HG03280 (cell line): ENCODE measurements at regions not wholly inside any gene's neighbourhood (a gene's known extent, or its start where the extent isn't known, plus 50 kb on each side); places are given as distances from the start of the nearest gene placed in this dataset.
"Not testable (repeated sequence)": the region's sequence is repeated elsewhere in the genome, so short reads cannot be mapped to it uniquely, and the experiment has no call there.

Experiments
- ATAC-seq: cut with Tn5 transposase; IDR thresholded peaks from one replicate; pipeline ENCODE4 v1.9.1; 2021; ENCODE audit warnings: mild to moderate bottlenecking, moderate library complexity; ENCODE audit not compliant: unreplicated experiment

DNA sequence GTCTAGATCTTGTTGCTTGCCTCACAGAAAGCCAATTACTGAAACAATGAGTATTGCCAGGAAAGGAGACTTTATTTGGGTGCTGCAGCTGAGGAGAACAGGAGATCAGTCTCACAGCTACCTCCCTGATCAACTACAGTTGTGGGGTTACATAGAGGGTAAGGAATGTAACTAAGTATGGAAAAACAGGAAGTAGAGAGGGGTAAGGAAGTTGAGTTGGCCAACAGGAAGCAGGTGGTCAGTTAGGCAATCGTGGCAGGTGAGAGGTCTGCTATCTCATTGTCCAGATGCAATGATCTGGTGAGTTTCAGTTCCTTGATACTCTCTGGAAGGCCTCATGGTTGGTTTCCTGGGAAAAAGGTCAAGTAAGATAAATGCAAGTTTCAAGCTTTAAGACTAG, 333.1 kb upstream of the GOT2 start:
- no peak for ATAC-seq

DNA sequence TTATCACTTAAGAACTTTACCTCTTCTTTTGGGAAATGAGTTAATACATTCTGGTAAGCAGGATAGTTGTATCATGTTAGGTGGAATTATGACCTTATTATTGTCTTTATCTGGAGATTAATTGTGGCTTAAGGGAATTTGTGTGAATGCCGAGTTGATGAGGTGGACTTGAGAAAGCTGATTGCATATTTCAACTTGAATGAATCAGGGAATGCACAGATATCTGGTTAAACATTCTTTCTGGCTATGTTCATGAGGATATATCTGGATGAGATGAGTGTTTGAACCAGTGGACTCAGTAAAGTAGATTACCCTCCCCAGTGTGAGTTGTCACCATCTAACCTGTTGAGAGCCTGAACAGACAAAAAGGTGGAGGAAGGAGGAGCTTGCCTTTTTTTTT, 326.1 kb upstream of the GOT2 start:
- ATAC-seq = no peak

GRCh38 chr16:59058250-59058649, 324.1 kb upstream of the GOT2 start:
- no peak for ATAC-seq

DNA sequence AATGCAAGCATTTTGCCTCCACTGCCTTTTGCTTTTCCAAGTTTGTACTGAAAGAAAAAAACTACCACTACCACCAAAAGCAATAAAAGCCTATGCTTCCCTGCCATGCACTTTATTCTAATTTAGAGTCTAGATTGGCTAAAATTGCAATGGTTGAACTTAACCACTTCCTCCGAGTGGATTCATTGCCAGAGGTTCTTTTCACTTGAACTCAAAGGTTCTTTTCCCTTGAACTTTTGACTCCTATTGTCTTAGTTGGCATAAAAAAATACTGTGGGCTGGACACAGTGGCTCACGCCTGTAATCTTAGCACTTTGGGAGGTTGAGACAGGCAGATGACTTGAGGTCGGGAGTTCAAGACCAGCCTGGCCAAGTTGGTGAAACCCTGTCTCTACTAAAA, 319.8 kb upstream of the GOT2 start:
- no peak for ATAC-seq

DNA sequence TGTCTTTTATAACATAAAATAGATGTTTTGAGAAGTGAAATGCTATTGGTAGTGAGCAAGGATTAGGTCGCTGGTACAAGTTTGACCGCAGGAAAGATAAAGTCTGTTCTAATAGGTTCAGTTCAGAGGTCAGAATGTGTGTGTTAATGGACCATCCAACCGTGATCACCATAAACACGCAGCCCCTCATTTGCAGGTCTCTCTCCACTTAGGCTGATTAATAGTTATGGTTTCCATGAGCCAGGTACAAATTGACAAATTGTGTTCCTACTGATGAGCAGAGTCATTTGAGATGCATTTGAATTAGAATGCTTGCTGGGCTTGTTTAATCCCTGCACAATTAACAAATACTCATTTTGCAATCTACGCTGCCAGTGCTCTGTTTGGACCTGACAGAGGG, 318.1 kb upstream of the GOT2 start:
- ATAC-seq = no peak

GRCh38 chr16:59048876-59049275, 314.8 kb upstream of the GOT2 start:
- ATAC-seq = no peak

GRCh38 chr16:59047114-59047513, 313.0 kb upstream of the GOT2 start:
- no peak for ATAC-seq

DNA sequence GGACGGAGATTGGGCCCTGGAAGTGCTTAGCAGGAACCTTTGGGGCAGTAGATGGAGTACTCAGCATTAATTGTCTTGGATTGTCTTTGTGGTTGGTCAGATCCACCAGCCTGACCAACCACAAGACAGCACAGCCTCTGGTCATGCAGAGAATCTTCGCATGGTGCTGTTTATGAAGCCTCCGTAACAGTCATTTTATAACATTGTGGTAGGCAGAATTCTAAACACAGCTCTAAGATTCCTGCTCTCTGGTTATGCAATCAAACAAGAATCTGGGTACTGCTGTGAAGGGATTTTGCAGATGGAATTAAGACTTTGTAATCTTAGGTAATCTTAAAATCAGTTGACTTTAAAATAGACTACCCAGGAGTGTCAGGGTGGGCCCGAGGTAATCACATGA, 312.2 kb upstream of the GOT2 start:
- ATAC-seq = no peak

GRCh38 chr16:59045501-59045900, 311.4 kb upstream of the GOT2 start:
- no peak for ATAC-seq

DNA sequence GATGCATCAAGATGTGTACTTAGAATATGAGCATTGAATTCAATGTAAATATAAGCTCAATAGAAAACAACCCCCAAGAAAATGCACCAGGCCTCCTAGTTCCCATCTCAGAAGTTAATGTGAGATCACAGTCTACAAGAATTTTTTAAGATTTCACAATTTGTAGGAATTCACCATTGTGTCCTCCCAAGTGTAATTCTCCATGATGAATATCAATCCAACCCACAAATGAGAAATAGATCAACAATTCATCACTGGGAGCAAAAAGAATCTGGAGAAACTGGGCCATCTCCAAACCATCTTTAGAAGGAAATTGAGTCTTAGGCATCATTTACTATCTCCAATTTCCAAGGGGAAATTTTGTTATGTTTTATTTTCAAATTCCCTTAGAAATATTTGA, 310.5 kb upstream of the GOT2 start:
- ATAC-seq = no peak

DNA sequence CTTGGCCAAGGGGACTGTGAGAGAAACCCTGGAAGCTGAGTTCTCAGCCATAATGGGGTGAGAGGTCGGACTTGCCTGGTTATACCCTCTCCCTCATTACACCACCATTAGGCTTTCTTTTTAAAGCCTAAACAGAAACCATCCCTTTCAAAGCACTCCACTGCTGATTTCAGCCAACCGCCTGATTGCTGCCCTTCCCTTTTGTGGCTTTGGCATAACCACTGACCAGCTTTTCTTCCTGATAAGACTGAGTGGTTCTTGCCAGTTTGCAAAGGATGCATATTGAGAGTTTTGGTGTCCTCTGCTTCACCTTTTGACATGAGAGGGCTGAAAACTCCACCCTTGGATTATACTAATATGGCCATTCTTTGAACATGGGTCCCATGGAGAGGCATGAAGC, 308.2 kb upstream of the GOT2 start:
- no peak for ATAC-seq

GRCh38 chr16:59039066-59039720, 305.1 kb upstream of the GOT2 start:
- ATAC-seq = no peak

GRCh38 chr16:59030923-59031485, 296.9 kb upstream of the GOT2 start:
- ATAC-seq = no peak

DNA sequence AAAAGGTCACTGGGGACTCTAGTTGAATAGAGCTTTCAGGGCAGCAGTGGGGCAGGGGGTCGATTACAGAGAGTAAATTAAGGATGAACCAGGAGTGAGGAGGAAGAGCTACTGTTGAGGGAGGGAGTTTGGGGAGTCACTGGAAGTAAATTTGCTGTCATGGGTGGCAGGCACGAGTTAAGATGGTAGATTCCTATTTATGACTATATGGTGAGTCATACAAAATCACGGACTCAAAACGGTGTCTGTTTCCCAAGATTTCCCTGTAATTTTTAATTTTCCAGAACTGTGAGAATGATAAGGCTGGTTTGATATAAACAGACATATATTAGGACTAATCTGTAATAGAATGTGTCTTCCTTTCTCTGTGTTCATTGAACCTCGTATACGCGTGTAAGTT, 287.6 kb upstream of the GOT2 start:
- no peak for ATAC-seq

GRCh38 chr16:59013930-59014329, 279.8 kb upstream of the GOT2 start:
- ATAC-seq = no peak

DNA sequence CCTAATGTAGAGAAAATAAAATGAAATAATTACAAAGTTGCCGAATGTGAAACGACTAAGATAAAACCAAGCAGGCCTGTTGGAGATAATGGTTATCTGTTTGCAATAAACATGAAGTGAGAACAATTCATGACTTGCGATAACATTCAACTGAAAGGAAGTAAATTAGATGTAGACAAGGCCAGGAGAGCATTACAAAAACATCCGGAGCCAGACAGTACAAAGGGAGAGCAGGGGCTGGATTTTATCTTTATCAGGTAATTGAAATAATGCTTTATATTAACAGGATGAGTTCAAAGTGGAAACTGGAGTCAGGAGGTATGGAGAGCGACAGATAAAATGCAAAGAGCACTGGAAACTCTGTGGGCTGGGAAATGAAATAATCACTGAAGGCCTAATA, 265.6 kb upstream of the GOT2 start:
- no peak for ATAC-seq

DNA sequence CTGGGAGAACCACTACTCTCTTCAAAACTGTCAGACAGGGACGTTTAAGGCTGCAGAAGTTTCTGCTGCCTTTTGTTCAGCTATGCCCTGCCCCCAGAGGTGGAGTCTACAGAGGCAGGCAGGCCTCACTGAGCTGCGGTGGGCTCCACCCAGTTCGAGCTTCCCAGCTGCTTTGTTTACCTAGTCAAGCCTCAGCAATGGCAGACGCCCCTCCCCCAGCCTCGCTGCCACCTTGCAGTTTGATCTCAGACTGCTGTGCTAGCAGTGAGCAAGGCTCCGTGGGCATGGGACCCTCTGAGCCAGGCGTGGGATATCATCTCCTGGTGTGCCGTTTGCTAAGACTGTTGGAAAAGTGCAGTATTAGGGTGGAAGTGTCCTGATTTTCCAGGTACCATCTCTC, 258.6 kb upstream of the GOT2 start:
- ATAC-seq = not testable (repeated sequence)

GRCh38 chr16:58983181-58983965, 249.3 kb upstream of the GOT2 start:
- ATAC-seq = not testable (repeated sequence)

DNA sequence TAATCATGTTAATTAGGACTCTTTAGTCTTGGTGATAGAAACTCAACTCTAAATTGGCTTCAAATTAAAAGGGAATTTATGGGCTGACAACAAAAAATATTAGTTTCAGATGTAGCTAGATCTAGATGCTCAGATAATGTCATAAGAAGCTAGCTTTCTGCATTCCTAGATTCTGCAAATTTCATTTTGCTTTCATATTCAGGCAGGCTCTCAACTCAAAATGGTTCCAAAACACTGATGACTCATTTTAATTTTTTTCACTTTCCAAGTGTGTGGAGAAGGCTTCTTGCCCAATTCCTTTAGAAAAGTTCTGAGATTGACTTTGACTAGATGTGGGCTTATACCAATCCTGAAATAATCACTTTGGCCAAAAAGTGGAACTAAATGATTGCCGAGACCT, 236.7 kb upstream of the GOT2 start:
- ATAC-seq = peak; percentile 67

DNA sequence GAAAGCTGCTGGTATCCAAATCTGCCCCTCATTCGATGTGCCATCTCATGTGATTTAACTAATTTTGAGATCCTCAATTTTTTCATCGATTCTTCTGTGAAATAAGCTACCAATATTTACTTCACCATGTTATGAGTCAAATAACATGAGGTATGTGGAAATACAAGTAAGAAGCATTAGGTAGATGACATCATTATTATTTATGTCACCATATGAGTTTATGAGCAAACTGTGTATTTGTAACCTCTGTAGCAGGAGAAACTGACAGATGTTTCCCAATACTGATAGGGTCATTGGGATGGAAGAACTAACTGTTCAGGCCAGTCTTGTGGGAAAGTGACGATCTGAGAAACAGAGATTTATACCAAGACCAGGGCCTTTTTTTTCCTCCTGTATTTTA, 229.4 kb upstream of the GOT2 start:
- ATAC-seq = no peak

DNA sequence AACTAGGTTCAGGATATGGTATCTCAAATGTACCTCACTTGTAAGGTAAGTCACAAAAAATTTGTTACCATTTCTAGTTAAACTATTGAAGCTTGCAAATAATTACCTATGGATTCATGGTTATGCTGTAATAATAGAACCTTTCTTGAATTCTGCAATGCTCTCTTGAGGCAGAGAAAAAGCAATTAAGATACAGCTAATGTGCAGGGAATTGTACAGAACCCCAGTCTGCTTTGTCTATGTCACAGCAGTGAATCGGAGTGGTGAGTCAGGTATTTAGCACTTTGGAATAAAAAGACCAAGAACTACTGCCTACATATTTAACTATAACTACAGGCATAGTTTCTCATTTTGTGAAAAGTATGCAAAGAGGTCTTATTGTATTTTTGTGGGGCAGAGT, 228.7 kb upstream of the GOT2 start:
- no peak for ATAC-seq

- no peak for ATAC-seq
Observed at GRCh38 chr16:58960484-58960883, 226.4 kb upstream of the GOT2 start.
